NCI-H2196 (cell line): ENCODE measurements at regions not wholly inside any gene's neighbourhood (a gene's known extent, or its start where the extent isn't known, plus 50 kb on each side); places are given as distances from the start of the nearest gene placed in this dataset.

Source experiments
- DNase-seq: peaks from one replicate; lab custom pipeline; 2025; ENCODE audit not compliant: unreplicated experiment; lab: John Stamatoyannopoulos, UW

- no peak for DNase-seq
These were observed 84.5 kb upstream of the C1orf21 start for GRCh38 chr1:184302346-184302745.

GRCh38 chr1:184310157-184310819 is 76.5 kb upstream of the C1orf21 start:
- DNase-seq, result no peak

GRCh38 chr1:184311580-184311979 is 75.2 kb upstream of the C1orf21 start:
- no peak for DNase-seq

GRCh38 chr1:184315254-184315653 is 71.6 kb upstream of the C1orf21 start:
- DNase-seq, result no peak

DNA sequence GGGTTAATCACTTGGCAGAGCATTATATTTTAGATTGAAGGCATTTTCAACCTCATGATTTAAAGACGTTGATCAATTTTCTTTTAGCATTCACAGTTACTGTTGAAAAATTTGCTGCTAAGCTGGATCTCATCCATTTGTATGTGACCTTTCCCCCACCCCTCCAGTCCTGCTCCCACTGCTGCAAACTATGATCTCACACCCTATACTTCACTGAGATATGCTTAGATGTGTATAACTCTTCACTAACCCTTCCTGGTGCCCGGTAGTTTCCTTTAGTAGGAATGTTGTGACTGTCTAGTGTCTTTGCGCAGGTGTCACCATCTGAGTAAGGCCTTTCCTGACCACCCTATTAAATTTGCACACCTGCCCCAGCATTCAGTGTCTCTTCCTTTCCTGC is 67.0 kb upstream of the C1orf21 start:
- DNase-seq, result no peak

- no peak for DNase-seq
These were observed 64.6 kb upstream of the C1orf21 start for GRCh38 chr1:184322253-184322652.

GRCh38 chr1:184324972-184325371 is 61.9 kb upstream of the C1orf21 start:
- no peak for DNase-seq

DNA sequence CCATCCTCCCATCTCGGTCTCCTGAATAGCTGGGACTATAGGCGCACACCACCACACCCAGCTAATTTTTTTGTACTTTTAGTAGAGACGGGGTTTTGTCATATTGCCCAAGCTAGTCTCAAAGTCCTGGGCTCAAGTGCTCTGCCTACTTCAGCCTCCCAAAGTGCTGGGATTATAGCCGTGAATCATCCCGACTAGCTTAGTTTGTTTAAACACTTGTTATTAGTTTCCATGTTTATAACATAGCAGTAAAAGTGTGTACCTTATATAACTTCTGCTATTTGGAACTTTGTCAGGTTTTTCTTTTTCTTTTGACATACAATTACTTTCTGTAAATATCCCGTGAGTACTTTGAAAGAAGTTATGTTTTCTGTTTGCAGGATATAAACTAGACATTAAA is 60.6 kb upstream of the C1orf21 start:
- no peak for DNase-seq

DNA sequence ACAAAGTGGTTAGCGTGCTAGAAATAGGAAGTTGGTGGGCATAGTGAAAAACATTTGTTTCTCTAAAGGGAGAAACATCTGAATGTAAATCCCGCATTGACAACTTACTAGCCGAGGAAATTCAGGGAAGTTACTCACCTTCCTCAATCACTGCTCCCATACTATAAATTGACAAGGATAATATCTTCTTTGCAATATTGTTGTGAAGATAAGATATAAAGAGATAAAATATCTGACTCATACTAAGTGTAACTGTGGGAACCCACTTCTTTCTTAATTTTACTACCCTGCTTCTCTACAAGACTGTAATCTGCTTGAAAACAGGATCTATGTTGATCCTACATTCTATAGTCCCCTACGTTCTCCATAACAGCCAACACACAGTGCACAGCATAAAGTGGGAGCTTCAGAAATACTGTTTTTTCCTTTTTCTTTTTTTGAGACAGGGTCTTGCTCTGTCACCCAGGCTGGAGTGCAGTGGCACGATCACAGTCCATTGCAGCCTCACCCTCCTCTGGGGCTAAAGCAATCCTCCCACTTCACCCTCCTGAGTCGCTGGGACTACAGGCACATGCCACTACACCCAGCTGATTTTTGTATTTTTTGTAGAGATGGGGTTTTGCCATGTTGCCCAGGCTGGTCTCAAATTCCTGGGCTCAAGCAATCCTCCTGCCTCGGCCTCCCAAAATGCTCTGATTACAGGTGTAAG is 57.4 kb upstream of the C1orf21 start:
- no peak for DNase-seq

DNA sequence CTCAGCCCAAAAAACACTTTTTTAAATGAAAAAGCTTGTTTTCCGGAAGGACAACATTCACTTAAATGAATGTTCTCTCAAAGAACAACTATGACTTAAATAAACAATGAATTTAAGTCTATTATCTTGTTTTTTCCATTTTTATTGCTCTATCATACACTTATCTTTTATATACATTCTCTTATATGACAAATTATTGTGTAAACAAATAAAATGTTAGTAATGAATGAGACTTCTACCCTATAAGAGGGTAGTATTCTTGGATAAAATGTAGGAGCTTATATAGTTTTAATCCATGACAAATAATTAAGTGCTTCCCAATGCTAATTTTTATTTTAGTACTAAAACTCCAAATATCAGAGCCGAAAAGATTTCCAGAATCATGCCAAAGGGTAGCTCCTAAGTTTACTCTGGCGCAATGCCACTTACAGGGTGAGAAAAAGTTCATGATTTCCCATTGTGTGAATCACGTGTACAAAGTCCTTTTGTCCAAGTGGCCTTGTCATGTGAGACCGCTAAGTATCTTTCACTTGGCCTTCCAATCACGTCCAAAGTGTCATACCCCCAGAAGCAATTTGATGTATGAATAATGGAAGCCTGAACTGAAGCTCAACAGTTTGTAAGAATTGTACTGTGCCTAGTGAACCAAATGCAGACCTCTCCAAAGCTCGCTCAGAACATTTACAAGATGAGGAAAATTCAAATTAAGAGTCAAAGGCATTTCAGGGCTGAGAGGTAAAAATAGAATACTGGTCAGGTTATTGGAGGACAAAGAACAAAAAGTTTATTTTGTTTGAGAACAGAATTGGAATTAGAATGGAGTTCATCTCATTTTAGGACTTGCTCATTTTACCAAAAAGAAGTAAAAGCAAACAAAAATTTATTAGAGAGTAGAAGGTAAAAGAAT is 56.6 kb upstream of the C1orf21 start:
- DNase-seq, result no peak

DNA sequence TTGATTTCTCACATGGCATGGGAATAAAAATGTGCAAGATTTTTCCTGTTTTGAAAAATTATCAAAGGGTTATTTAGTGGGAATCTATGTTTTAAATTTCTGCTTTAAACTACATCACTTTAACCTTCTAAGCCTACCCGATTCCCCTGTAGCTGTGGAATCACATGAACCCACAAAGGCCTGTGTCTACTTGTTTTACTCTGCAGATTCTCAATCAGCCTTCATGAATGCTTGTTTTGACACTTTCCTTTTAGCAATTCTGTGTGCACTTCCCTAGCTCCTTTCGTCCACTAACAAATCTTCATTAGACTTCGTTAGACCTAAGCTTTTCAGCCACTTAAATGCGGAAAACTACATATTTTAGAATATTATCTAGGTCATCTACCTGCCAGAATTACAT is 56.0 kb upstream of the C1orf21 start:
- DNase-seq, result no peak
